ENCODE measurements at regions not wholly inside any gene's neighbourhood (a gene's known extent, or its start where the extent isn't known, plus 50 kb on each side); places are given as distances from the start of the nearest gene placed in this dataset.

DNA sequence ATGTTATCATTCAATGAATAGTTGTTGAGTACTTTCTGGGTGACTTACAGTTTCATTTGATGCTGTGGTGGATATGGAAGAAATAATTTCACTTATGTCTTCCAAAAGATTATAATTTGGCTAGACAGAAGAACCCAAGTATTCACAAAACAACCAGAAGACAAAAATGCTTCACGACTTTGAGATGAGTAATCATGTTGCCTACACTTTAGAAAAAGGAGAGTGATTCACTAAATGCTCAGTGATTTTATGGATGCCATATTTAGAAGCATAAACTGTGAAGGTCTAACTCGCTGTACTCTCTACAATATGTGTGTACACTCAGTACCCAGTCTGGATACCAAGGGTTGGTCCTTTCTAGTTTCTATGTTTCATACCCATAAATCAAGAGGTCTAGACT, 101.3 kb upstream of the E2F7 start:
- H3K4me3 ChIP-seq (ENCODE audit: low read length) = no peak overlapping the region
- DNase-seq = no peak
- no peaks in the 10 kb centered on the region for H3K27me3 Mint-ChIP-seq (ENCODE audit: low read depth in 2 of 2)
- TF ChIP-seq, protein P1, sequence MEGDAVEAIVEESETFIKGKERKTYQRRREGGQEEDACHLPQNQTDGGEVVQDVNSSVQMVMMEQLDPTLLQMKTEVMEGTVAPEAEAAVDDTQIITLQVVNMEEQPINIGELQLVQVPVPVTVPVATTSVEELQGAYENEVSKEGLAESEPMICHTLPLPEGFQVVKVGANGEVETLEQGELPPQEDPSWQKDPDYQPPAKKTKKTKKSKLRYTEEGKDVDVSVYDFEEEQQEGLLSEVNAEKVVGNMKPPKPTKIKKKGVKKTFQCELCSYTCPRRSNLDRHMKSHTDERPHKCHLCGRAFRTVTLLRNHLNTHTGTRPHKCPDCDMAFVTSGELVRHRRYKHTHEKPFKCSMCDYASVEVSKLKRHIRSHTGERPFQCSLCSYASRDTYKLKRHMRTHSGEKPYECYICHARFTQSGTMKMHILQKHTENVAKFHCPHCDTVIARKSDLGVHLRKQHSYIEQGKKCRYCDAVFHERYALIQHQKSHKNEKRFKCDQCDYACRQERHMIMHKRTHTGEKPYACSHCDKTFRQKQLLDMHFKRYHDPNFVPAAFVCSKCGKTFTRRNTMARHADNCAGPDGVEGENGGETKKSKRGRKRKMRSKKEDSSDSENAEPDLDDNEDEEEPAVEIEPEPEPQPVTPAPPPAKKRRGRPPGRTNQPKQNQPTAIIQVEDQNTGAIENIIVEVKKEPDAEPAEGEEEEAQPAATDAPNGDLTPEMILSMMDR (IDR thresholded peaks at IDR 0.05) = no peak
- no peaks in the 10 kb centered on the region for H3K9me3 ChIP-seq (ENCODE audit: control insufficient read depth, insufficient read depth, low read length)
- peaks cover 6 to 10% of the 10 kb centered on the region in 2 donors for H3K9me3 Mint-ChIP-seq
- H3K27ac Mint-ChIP-seq = no peak overlapping the region
- 86% methylated on average over 2 of the region's 2 CpGs for WGBS (ENCODE audit: insufficient coverage)
- H3K36me3 ChIP-seq (ENCODE audit: control insufficient read depth, insufficient read depth, low read length) = no peaks in the 10 kb centered on the region
- H3K27me3 ChIP-seq (ENCODE audit: control insufficient read depth, insufficient read depth, low read length) = no peaks in the 10 kb centered on the region
- no peaks in the 10 kb centered on the region for H3K4me1 Mint-ChIP-seq
- ATAC-seq = no peak
- H3K4me3 Mint-ChIP-seq = no peak overlapping the region
- no peak overlapping the region for H3K27ac ChIP-seq (ENCODE audit: low read length)
- intact Hi-C loops (cut with micrococcal nuclease) = no loop called here
- H3K36me3 Mint-ChIP-seq = no peaks in the 10 kb centered on the region
- H3K4me1 ChIP-seq (ENCODE audit: control insufficient read depth, insufficient read depth, low read length) = no peaks in the 10 kb centered on the region

DNA sequence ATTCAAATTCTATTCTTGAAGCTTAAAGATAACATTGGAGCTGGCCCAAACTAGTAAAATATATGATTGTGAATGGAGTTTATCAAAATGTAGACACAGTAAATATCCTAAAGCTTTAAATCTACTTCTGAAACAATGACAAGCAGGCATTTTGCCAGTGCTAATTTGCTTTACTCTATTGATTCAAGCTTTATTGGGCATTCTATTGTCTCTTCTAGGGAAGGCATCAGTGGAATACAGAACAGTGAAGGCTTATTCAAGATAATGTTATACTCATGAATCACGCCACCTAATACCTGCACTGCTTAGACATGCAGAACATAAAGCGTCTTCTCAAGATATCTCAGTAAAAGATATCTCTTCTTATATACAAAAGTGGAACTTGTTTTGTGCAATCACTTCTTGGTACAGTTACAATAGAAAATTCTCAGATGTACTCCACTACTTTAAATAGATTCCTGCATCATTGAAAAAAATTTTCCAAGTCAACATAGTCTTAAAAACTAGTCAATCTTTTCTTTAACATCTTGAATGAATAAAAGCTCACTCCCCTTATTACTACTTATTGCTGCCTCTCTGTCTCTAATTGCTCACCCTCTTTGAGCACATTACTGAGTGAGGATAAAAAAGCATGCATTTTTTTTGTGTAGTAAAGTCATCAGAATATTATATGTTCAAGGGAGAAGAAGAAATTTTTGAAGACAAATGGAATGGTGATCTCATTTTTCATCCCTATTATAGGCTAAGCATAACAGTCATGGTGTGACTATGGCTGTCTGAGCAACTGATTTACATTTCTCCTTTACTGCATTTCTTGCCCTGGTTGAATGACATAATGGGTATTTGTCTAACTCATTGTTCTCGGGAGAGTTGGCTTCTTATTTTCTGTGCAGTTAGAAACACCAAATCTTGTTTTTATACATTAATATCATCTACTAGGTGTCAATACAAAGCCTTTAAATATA, 98.0 kb upstream of the E2F7 start:
- DNase-seq (no peak), ATAC-seq (no peak)
- Histone ChIP-seq H3K36me3 (ENCODE audit: control insufficient read depth, insufficient read depth, low read length) (no peaks in the 10 kb centered on the region), H3K9me3 (ENCODE audit: control insufficient read depth, insufficient read depth, low read length) (no peaks in the 10 kb centered on the region), H3K27me3 (ENCODE audit: control insufficient read depth, insufficient read depth, low read length) (no peaks in the 10 kb centered on the region), H3K4me3 (ENCODE audit: low read length) (no peak overlapping the region), H3K27ac (ENCODE audit: low read length) (no peak overlapping the region), H3K4me1 (ENCODE audit: control insufficient read depth, insufficient read depth, low read length) (no peaks in the 10 kb centered on the region)
- H3K36me3 Mint-ChIP-seq = no peaks in the 10 kb centered on the region
- peaks cover 6 to 8% of the 10 kb centered on the region in 2 donors for H3K9me3 Mint-ChIP-seq
- H3K4me1 Mint-ChIP-seq = no peaks in the 10 kb centered on the region
- no peak overlapping the region for H3K4me3 Mint-ChIP-seq
- H3K27me3 Mint-ChIP-seq (ENCODE audit: low read depth in 2 of 2) = no peaks in the 10 kb centered on the region
- TF ChIP-seq, protein P1 (IDR thresholded peaks at IDR 0.05) = no peak
- intact Hi-C loops (cut with micrococcal nuclease) = no loop called here
- WGBS (ENCODE audit: insufficient coverage) = no CpG with 5 or more reads among the region's 3 CpGs
- H3K27ac Mint-ChIP-seq = no peak overlapping the region

DNA sequence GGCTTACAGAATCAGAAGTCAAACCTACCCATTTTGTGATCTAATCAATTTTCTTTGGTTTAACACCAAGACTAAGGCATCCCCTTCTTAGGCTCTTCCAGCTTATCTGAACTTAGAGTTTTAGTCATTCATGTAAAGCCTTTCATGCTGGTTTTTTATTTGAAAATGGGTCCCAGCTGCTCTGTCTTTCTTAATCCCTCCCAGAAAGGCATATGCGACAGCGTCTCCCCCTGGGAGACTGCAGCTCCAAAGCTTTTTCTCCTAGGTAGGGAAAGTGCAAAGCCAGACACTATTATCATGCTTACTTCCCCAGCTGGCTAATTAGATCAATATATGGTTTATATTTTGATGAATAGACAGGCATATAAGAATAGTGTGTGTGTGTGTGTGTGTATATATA, 96.6 kb upstream of the E2F7 start:
- H3K27ac ChIP-seq (ENCODE audit: low read length) = no peak overlapping the region
- Mint-ChIP-seq H3K9me3 (peaks cover 7 to 9% of the 10 kb centered on the region in 2 donors), H3K27ac (no peak overlapping the region), H3K27me3 (ENCODE audit: low read depth in 2 of 2) (no peaks in the 10 kb centered on the region), H3K4me3 (no peak overlapping the region), H3K36me3 (no peaks in the 10 kb centered on the region), H3K4me1 (no peaks in the 10 kb centered on the region)
- no peaks in the 10 kb centered on the region for H3K9me3 ChIP-seq (ENCODE audit: control insufficient read depth, insufficient read depth, low read length)
- no peaks in the 10 kb centered on the region for H3K36me3 ChIP-seq (ENCODE audit: control insufficient read depth, insufficient read depth, low read length)
- no peaks in the 10 kb centered on the region for H3K4me1 ChIP-seq (ENCODE audit: control insufficient read depth, insufficient read depth, low read length)
- ATAC-seq = no peak
- H3K27me3 ChIP-seq (ENCODE audit: control insufficient read depth, insufficient read depth, low read length) = no peaks in the 10 kb centered on the region
- intact Hi-C loops (cut with micrococcal nuclease) = no loop called here
- no peak for DNase-seq
- H3K4me3 ChIP-seq (ENCODE audit: low read length) = no peak overlapping the region
- WGBS (ENCODE audit: insufficient coverage) = 67% methylated on average over 2 of the region's 2 CpGs
- TF ChIP-seq, protein P1 (IDR thresholded peaks at IDR 0.05) = no peak

DNA sequence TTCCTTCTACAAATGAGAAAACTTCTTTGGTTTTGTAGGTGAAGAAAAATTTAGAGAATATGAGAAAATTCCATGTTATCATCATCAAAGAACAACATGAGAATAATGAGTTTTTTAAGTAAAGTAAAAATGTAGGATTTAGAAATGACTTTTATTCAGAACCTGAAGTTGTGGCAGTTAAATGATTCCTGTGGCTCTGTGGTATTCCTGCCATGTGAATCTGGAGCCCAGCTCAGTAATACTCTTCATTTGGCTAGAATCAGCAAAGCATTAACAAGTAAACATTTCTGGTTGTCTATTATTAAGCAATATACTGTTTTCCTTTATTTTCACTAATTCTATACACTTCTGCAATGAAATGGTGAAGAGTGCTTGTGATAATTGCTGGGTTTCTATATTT, 95.6 kb upstream of the E2F7 start:
- no peaks in the 10 kb centered on the region for H3K4me1 ChIP-seq (ENCODE audit: control insufficient read depth, insufficient read depth, low read length)
- no peak overlapping the region for H3K27ac ChIP-seq (ENCODE audit: low read length)
- no peaks in the 10 kb centered on the region for H3K27me3 Mint-ChIP-seq (ENCODE audit: low read depth in 2 of 2)
- no peak for ATAC-seq
- H3K4me3 Mint-ChIP-seq = no peak overlapping the region
- H3K36me3 Mint-ChIP-seq = no peaks in the 10 kb centered on the region
- H3K27me3 ChIP-seq (ENCODE audit: control insufficient read depth, insufficient read depth, low read length) = no peaks in the 10 kb centered on the region
- H3K4me3 ChIP-seq (ENCODE audit: low read length) = no peak overlapping the region
- intact Hi-C loops (cut with micrococcal nuclease) = no loop called here
- no peaks in the 10 kb centered on the region for H3K36me3 ChIP-seq (ENCODE audit: control insufficient read depth, insufficient read depth, low read length)
- H3K9me3 Mint-ChIP-seq = peaks cover 5 to 7% of the 10 kb centered on the region in 2 donors
- H3K4me1 Mint-ChIP-seq = no peaks in the 10 kb centered on the region
- H3K9me3 ChIP-seq (ENCODE audit: control insufficient read depth, insufficient read depth, low read length) = no peaks in the 10 kb centered on the region
- H3K27ac Mint-ChIP-seq = no peak overlapping the region
- TF ChIP-seq, protein P1 (IDR thresholded peaks at IDR 0.05) = no peak
- DNase-seq = no peak
